NCI-H748 (cell line): ENCODE measurements at regions not wholly inside any gene's neighbourhood (a gene's known extent, or its start where the extent isn't known, plus 50 kb on each side); places are given as distances from the start of the nearest gene placed in this dataset.

ENCODE experiments used
- DNase-seq: peaks from one replicate; lab custom pipeline; 2025; ENCODE audit not compliant: unreplicated experiment; lab: John Stamatoyannopoulos, UW

DNA sequence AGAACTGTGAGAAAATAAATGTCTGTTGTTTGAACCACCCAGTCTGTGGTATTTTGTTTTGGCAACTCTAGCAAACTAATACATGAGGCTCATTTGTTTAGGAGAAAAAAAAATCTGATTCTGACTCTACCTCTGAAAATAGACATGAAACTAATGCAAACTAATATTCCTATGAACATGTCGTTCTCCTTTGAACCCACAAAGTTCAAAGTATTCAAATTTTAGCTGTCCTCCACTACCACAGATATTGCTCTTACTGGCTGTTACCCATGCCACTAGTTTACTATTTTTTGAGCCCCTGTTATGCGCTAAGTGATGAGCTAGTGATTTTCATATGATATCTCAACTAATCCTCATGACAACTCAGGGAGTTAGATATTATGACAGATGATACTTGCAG, 58.8 kb upstream of the ZNF804B start:
- DNase-seq: no peak

DNA sequence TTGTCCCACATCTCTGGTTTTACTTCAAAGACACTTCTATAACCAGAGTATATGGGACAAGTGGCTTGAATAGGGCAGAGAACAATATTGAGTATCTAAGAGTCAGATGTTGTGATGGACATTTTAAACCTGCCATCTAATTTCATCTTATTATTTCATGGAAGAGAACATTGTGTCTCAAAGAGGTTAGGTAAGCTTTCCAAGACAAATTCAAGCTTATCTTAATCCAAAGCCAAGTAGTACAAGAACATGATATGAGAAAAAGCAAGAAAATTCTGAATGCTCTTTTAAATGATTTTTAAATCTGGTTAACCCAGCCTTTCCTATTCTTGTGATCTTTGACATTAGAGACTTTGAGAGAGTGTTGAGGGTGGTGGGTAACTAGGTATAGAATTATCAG, 65.3 kb upstream of the ZNF804B start:
- no peak for DNase-seq

DNA sequence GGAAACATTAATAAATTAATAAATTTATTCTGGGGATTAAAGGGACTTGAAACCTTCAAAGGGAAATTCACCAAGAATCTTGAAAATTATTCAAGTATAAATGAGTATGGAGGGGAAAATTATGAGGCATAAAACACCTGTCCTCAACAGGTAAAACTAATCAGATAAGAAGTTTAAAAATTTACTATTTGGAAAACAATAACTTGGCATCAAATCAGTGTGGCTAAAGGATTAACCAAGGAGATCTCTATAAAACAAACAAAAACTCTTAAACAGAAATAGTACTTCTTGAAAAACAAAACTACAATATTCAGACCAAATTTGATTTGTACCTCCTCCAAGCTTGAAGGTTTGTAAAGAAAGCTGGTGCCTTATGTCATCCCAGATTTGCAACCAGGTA, 66.4 kb upstream of the ZNF804B start:
- DNase-seq: no peak

DNA sequence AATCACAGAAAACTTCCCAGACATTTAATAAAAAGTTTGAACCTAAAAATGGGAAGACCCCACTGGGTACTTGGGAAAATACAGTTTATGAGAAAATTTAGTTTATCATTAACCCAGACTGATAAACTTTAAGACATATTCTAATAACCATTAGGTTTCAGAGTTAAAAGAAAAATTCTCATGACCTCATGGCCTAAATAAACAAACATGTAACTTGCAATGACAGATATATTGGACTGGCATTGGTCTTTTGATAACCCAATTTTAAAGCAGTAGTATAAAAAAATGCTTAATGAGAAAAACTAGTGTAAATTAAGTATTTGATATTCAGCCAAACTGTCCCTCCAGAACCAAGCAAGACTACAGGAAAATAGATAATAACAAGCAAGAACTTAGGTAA, 67.0 kb upstream of the ZNF804B start:
- DNase-seq: no peak

- DNase-seq: no peak
These were observed 69.7 kb upstream of the ZNF804B start for GRCh38 chr7:88689821-88690220.

GRCh38 chr7:88688222-88688621, 71.3 kb upstream of the ZNF804B start:
- DNase-seq: no peak

DNA sequence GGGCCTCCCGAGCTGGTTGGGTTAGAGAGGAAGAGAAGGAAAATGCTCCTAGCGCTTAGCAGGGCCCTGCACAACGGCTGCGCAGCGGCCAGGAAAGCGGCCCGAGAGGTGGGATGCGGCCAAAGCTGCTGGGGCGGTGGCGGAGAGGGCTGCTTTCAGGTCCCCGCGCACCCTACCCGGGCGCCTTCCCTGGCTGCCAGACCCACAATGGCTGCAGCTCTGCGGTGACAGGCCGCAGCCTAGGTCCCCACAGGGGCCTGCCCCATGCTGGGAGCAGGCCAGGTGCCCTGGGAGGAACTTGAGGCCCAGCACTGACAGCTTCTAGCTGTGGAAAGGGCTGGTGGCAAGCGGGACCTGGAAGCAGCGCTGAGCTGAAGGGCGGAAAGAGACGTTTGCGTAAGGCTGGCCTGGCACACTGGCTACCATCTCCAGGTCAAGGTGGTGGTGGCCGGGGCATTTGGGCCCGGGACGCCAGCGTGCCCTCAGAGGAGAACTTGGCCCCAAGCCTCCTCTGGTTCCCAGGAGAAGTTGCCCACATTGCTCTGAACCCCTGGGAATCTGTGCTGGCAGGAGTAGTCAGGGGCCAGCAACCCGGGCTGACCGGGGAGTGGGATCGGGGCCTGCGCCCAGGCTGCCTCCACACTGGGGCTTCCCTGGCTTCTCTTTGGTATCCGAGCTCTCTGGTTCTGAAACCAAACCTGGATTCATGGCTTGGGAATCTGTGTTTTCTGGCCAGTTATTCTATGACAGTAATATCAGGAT, 72.9 kb upstream of the ZNF804B start:
- no peak for DNase-seq

DNA sequence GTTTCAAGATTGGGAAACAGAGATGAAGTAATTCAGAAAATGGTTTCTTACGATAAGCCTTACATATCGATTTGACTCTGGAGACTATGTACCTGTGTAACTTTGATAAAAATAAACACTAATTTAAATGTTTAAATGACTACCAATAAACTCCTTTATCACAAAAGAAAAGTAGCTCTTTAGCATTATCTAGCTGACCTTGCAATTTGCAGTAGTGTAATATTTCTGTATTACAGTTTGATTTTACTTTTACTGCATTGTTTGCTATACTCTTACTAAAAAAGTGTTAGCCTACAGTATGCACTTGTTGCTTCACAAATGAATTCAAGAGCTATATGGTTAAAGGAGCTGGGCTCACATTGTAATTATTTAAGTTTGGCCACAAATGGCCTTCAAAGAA, 77.8 kb upstream of the ZNF804B start:
- no peak for DNase-seq

GRCh38 chr7:88670536-88670935, 89.0 kb upstream of the ZNF804B start:
- DNase-seq: no peak

GRCh38 chr7:88669913-88670312, 89.6 kb upstream of the ZNF804B start:
- no peak for DNase-seq

GRCh38 chr7:88668591-88668990, 90.9 kb upstream of the ZNF804B start:
- no peak for DNase-seq

GRCh38 chr7:88666626-88667025, 92.9 kb upstream of the ZNF804B start:
- DNase-seq: no peak

DNA sequence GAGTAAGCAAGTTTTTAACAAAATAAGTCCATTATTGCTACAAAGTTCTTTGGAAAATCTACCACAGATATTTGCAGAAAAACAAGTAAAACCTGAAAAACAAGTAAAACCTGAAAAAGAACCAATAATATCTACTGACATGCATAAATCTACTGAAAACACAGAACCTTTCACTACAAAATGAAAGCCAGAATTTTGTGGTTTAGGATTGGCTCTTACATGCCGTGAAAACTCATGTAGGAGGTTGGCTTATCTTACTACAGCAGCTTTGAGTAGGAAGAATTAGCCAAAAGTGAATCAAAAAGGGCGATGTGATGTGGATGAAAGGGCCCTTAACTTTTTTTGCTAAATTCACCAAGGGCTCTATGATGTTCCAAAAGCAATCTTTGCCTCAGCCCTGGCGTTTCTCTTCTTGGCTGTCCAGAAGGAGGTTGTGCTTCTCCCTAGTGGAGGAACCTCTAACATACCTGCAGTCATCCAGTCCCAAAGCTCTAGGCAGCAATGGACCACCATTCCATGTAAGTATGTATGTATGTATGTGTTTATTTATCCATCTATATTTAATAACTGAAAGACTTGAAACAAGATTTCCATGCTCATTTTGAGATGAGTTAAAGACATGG, 93.5 kb upstream of the ZNF804B start:
- DNase-seq: peak; percentile 25

GRCh38 chr7:88664630-88665233, 94.8 kb upstream of the ZNF804B start:
- DNase-seq: no peak

GRCh38 chr7:88661921-88662320, 97.6 kb upstream of the ZNF804B start:
- DNase-seq: no peak

DNA sequence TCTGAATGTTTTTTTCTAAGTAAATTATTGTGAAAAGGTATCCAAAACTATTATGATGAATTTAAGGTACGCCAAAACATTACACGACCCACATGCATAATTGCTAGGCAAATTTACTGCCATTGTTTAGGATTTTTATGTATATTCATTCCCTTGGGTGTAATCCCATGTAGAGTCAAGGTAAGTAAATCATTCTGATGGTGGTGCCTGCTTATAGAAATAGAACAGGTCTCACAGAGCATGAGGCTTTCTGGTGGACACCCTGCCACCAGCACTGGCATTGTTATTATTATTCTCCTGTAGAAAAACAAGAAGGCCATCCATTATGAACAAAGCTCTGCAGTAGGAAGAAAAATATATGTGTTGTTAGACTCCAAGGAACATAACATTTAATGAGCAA, 111.7 kb upstream of the ZNF804B start:
- DNase-seq: no peak

DNA sequence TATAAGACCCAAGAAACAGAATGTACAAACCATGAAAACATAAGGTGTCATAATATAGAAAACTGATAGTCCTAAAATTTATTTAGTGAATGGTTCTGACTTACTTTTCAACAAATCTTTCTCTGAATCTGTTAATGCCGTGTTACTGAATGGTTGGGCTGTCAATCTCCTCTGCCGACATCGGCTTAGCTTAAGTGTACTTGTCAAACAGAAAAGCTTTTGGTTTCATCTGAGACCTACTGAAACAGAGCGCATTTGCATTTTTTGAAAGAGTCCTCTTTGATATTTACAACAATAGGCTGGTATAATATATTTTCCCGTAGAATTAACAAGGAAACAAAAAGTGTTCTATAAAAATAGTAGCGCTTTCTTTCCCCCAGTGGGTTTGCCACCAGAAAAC, 120.9 kb upstream of the ZNF804B start:
- no peak for DNase-seq

DNA sequence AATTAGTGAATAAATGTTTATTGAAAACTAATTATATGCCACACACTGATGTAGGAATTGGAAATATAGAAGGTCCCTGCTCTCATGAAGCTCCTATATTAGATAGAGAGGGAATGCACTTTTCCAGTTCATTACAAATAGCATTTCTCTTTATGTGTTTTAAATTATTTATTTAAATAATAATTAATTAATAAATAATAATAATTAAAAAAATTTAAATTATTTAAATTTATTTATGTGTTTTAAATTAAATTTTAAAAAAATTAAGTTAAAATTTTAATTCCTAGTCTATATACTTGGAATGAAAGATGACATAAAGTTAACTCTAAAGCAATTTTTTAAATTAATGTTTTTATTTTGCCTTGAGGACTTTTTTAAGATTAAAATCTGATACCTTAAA, 121.7 kb upstream of the ZNF804B start:
- no peak for DNase-seq

- no peak for DNase-seq
These were observed 124.4 kb upstream of the ZNF804B start for GRCh38 chr7:88635149-88635548.

GRCh38 chr7:88629559-88629958, 129.9 kb upstream of the ZNF804B start:
- DNase-seq: no peak

DNA sequence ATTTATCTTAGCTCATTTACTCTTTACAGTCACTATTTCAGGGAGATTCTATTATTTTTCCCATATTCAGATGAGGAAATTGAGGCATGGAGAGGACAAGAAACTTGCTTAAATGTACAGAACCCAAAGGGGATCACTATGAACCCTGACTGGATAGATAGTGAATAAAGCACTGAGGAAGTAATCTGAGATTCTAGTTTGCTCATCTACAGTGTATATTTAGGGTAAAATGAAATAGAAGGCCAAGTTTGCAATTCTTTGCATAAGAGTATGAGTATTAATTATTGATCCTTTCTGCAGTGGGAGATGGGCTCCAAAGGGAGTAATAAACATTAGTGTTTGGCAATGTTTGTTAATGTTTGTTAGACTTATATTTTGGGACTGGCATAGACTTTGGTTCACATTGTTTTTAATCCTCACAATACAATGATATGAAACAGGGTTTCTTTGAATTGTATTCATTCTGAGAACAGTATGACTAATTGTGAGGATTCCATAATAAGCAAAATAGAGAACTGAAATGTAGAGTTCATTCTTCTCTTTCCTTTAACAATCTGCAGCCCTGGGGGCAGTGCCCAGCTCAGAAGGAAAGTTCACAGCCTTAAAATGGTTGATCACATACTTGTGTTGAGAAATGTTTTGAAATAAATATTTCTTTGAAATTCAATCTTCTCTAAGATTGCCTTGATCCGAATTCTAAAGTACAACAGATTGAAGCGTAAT, 131.0 kb upstream of the ZNF804B start:
- no peak for DNase-seq

GRCh38 chr7:88617185-88617584, 142.3 kb upstream of the ZNF804B start:
- DNase-seq: no peak
